ENCODE measurements at regions not wholly inside any gene's neighbourhood (a gene's known extent, or its start where the extent isn't known, plus 50 kb on each side); places are given as distances from the start of the nearest gene placed in this dataset.

- no peaks in the 10 kb centered on the region for H3K4me1 ChIP-seq (ENCODE audit: insufficient read depth, low read length)
- H3K9me3 ChIP-seq (ENCODE audit: insufficient read depth, low read length, severe bottlenecking) = no peaks in the 10 kb centered on the region
- no peaks in the 10 kb centered on the region for H3K36me3 ChIP-seq (ENCODE audit: insufficient read depth, low read length)
- no peak for TF ChIP-seq EZH2 (IDR thresholded peaks at IDR 0.05; ENCODE audit: borderline replicate concordance, low read depth, low read length, severe bottlenecking)
- TF ChIP-seq, protein P1, sequence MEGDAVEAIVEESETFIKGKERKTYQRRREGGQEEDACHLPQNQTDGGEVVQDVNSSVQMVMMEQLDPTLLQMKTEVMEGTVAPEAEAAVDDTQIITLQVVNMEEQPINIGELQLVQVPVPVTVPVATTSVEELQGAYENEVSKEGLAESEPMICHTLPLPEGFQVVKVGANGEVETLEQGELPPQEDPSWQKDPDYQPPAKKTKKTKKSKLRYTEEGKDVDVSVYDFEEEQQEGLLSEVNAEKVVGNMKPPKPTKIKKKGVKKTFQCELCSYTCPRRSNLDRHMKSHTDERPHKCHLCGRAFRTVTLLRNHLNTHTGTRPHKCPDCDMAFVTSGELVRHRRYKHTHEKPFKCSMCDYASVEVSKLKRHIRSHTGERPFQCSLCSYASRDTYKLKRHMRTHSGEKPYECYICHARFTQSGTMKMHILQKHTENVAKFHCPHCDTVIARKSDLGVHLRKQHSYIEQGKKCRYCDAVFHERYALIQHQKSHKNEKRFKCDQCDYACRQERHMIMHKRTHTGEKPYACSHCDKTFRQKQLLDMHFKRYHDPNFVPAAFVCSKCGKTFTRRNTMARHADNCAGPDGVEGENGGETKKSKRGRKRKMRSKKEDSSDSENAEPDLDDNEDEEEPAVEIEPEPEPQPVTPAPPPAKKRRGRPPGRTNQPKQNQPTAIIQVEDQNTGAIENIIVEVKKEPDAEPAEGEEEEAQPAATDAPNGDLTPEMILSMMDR (IDR thresholded peaks at IDR 0.05; ENCODE audit: borderline replicate concordance, extremely low read depth, low read length, poor library complexity, severe bottlenecking) = no peak
- peaks cover 5% of the 10 kb centered on the region for H3K27me3 ChIP-seq (ENCODE audit: insufficient read depth, low read length, poor library complexity)
- H3K79me2 ChIP-seq (ENCODE audit: insufficient read depth, low read length) = no peaks in the 10 kb centered on the region
- no peak overlapping the region for H3K4me2 ChIP-seq (ENCODE audit: insufficient read depth, low read length)
- ATAC-seq (ENCODE audit: insufficient read depth, low read depth) (no peak), DNase-seq (no peak)
- H3K9ac ChIP-seq (ENCODE audit: low read depth, low read length) = no peak overlapping the region
- H3K4me3 ChIP-seq (ENCODE audit: low read depth in 1 of 2, low read length in 2 of 2) = no peak overlapping the region
- H4K20me1 ChIP-seq (ENCODE audit: insufficient read depth, low read length) = no peaks in the 10 kb centered on the region
- no peak overlapping the region for H3K27ac ChIP-seq (ENCODE audit: low read length)
- H2AFZ ChIP-seq (ENCODE audit: low read depth, low read length) = no peak overlapping the region
These were observed 136.6 kb downstream of the PROX1 start for GRCh38 chr1:214124281-214124805.

DNA sequence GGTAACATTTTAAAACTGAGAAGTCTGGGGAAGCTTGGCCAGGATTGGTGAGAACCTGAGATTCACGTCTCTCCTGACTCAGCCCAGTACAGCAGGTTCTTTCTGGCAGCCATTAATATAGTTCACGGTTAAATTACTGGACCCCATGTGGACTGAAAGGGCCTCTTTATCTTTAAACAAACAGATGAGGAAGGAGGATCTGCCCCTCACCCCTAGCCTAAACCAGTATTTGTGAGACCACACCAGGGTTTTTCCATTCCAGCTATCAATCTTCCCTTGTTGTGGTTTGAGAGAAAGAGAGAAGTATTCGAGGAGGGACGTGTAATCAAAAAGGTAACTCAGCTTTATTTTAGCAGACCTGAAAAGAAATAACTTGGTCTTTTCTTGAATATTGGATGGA lies 137.1 kb downstream of the PROX1 start:
- no peaks in the 10 kb centered on the region for H3K4me1 ChIP-seq (ENCODE audit: insufficient read depth, low read length)
- H2AFZ ChIP-seq (ENCODE audit: low read depth, low read length) = no peak overlapping the region
- no peak overlapping the region for H3K27ac ChIP-seq (ENCODE audit: low read length)
- TF ChIP-seq, protein P1 (IDR thresholded peaks at IDR 0.05; ENCODE audit: borderline replicate concordance, extremely low read depth, low read length, poor library complexity, severe bottlenecking) = no peak
- TF ChIP-seq EZH2 (IDR thresholded peaks at IDR 0.05; ENCODE audit: borderline replicate concordance, low read depth, low read length, severe bottlenecking) = no peak
- no peaks in the 10 kb centered on the region for H3K79me2 ChIP-seq (ENCODE audit: insufficient read depth, low read length)
- H3K4me2 ChIP-seq (ENCODE audit: insufficient read depth, low read length) = no peak overlapping the region
- no peak overlapping the region for H3K9ac ChIP-seq (ENCODE audit: low read depth, low read length)
- no peaks in the 10 kb centered on the region for H3K9me3 ChIP-seq (ENCODE audit: insufficient read depth, low read length, severe bottlenecking)
- H4K20me1 ChIP-seq (ENCODE audit: insufficient read depth, low read length) = no peaks in the 10 kb centered on the region
- no peak overlapping the region for H3K4me3 ChIP-seq (ENCODE audit: low read depth in 1 of 2, low read length in 2 of 2)
- no peaks in the 10 kb centered on the region for H3K36me3 ChIP-seq (ENCODE audit: insufficient read depth, low read length)
- no peak for ATAC-seq (ENCODE audit: insufficient read depth, low read depth)
- peaks cover 5% of the 10 kb centered on the region for H3K27me3 ChIP-seq (ENCODE audit: insufficient read depth, low read length, poor library complexity)
- DNase-seq = no peak

GRCh38 chr1:214125819-214126218 lies 138.0 kb downstream of the PROX1 start:
- peaks cover 5% of the 10 kb centered on the region for H3K27me3 ChIP-seq (ENCODE audit: insufficient read depth, low read length, poor library complexity)
- H3K27ac ChIP-seq (ENCODE audit: low read length) = no peak overlapping the region
- no peak for ATAC-seq (ENCODE audit: insufficient read depth, low read depth)
- H3K36me3 ChIP-seq (ENCODE audit: insufficient read depth, low read length) = no peaks in the 10 kb centered on the region
- no peak overlapping the region for H2AFZ ChIP-seq (ENCODE audit: low read depth, low read length)
- DNase-seq = no peak
- H3K4me3 ChIP-seq (ENCODE audit: low read depth in 1 of 2, low read length in 2 of 2) = no peak overlapping the region
- H3K79me2 ChIP-seq (ENCODE audit: insufficient read depth, low read length) = no peaks in the 10 kb centered on the region
- no peaks in the 10 kb centered on the region for H4K20me1 ChIP-seq (ENCODE audit: insufficient read depth, low read length)
- H3K4me1 ChIP-seq (ENCODE audit: insufficient read depth, low read length) = no peaks in the 10 kb centered on the region
- TF ChIP-seq, protein P1 (IDR thresholded peaks at IDR 0.05; ENCODE audit: borderline replicate concordance, extremely low read depth, low read length, poor library complexity, severe bottlenecking) = no peak
- TF ChIP-seq EZH2 (IDR thresholded peaks at IDR 0.05; ENCODE audit: borderline replicate concordance, low read depth, low read length, severe bottlenecking) = no peak
- H3K9ac ChIP-seq (ENCODE audit: low read depth, low read length) = no peak overlapping the region
- no peaks in the 10 kb centered on the region for H3K9me3 ChIP-seq (ENCODE audit: insufficient read depth, low read length, severe bottlenecking)
- H3K4me2 ChIP-seq (ENCODE audit: insufficient read depth, low read length) = no peak overlapping the region

Data from DND-41 (cell line).